Testis (tissue), 2 donors: ENCODE measurements at regions not wholly inside any gene's neighbourhood (a gene's known extent, or its start where the extent isn't known, plus 50 kb on each side); places are given as distances from the start of the nearest gene placed in this dataset.

Source experiments
- DNase-seq: peaks from one replicate; pipeline ENCODE4 v3.0.0-alpha.2; 2019
- H3K27ac ChIP-seq, 2 donors: fragments of 200-600 bp; sonication (generic); one replicate each; pipeline ENCODE4 v1.5.1; 2019
- H3K27me3 ChIP-seq: fragments of 200-600 bp; sonication (generic); one replicate; pipeline ENCODE4 v1.5.1; 2019
- H3K36me3 ChIP-seq: fragments of 200-600 bp; sonication (generic); one replicate; pipeline ENCODE4 v1.5.1; 2017; ENCODE audit warnings: low read depth; ENCODE audit errors: missing control alignments
- H3K4me1 ChIP-seq: fragments of 200-600 bp; sonication (generic); one replicate; pipeline ENCODE4 v1.5.1; 2019
- H3K4me3 ChIP-seq, 2 donors: fragments of 200-600 bp; sonication (generic); one replicate each; pipeline ENCODE4 v1.5.1; 2017 to 2019
- H3K9me3 ChIP-seq: fragments of 200-600 bp; sonication (generic); one replicate; pipeline ENCODE4 v1.5.1; 2017
- POLR2A ChIP-seq: fragments of 450-650 bp; IDR thresholded peaks from one replicate; pipeline ENCODE4 v1.6.1; 2017; ENCODE audit warnings: antibody characterized with exemption, mild to moderate bottlenecking, moderate library complexity
- WGBS, 2 donors: methylation state at CpG; one replicate each; pipeline ENCODE4 v1.1.5; 2018; 5-methylcytosine and 5-hydroxymethylcytosine counted together
- intact Hi-C: fragments of 100-400 bp; cut with DNase I; formaldehyde crosslinking; loops from one replicate; pipeline ENCODE4 v1.15.1; 2023; ENCODE audit warnings: low total_unique reads
- TF ChIP-seq, protein P1 (sequence below), 3 experiments: fragments of 450-650 bp in 2 of 3; fragments of 200-600 bp in 1 of 3; sonication (generic) in 1 of 3; IDR thresholded peaks; one replicate each; pipeline ENCODE4 v1.5.1; 2016 to 2019; ENCODE audit warnings: antibody characterized with exemption in 3 of 3, mild to moderate bottlenecking in 2 of 3, moderate library complexity in 1 of 3

DNA sequence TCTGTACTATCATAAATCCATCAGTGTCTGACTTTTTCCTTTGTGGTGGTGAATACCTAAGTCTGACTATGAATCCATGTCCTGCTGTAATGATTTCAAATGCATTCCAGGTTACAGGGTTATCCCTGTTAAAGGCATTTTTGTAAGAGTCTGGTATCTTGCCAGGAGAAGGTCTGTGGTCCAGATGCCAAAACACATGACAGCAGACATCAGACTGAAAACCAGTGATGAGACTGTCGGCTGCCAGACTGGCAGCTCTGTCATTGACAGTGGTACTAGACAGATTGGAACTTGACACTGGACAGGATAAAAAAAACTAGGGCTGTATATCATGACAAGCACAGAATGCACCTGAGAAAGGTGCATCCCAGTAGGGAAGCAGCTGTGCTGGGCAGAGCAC is 301.8 kb upstream of the FAT3 start:
- Histone ChIP-seq H3K27ac (no peak overlapping the region), H3K9me3 (no peaks in the 10 kb centered on the region), H3K4me3 (no peak overlapping the region), H3K27me3 (no peaks in the 10 kb centered on the region), H3K4me1 (no peaks in the 10 kb centered on the region), H3K36me3 (no peaks in the 10 kb centered on the region)
- intact Hi-C loops, result no loop called here
- DNase-seq, result no peak
- TF ChIP-seq, protein P1, sequence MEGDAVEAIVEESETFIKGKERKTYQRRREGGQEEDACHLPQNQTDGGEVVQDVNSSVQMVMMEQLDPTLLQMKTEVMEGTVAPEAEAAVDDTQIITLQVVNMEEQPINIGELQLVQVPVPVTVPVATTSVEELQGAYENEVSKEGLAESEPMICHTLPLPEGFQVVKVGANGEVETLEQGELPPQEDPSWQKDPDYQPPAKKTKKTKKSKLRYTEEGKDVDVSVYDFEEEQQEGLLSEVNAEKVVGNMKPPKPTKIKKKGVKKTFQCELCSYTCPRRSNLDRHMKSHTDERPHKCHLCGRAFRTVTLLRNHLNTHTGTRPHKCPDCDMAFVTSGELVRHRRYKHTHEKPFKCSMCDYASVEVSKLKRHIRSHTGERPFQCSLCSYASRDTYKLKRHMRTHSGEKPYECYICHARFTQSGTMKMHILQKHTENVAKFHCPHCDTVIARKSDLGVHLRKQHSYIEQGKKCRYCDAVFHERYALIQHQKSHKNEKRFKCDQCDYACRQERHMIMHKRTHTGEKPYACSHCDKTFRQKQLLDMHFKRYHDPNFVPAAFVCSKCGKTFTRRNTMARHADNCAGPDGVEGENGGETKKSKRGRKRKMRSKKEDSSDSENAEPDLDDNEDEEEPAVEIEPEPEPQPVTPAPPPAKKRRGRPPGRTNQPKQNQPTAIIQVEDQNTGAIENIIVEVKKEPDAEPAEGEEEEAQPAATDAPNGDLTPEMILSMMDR (IDR thresholded peaks at IDR 0.05), result no peak
- no peak for TF ChIP-seq POLR2A
- WGBS, 2 donors, result 67 to 84% methylated on average over 1 of the region's 1 CpG

DNA sequence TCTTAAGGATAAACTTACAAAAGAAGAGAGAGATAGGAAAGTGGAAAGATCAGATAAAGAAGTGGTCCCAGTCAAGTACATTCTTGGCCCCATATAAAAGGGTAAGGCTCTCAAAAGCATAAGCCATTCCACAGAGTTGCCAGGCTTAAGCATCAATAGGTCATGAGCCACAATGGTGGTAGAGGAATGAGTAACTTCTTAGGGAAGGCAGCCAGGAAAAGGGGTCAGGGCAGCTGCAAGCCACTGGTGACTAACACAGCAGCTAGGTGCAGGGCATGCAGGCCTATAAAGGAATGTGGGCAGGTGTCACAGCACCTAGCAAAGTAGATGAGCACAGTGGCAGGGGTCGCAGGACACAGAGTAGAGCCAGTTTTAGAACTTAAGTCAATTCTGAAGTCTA is 302.6 kb upstream of the FAT3 start:
- intact Hi-C loops, result no loop called here
- Histone ChIP-seq H3K4me1 (no peaks in the 10 kb centered on the region), H3K9me3 (no peaks in the 10 kb centered on the region), H3K27me3 (no peaks in the 10 kb centered on the region), H3K27ac (no peak overlapping the region), H3K4me3 (no peak overlapping the region), H3K36me3 (no peaks in the 10 kb centered on the region)
- whole genome bisulfite sequencing, 2 donors, result 83 to 86% methylated on average over 1 of the region's 1 CpG
- no peak for TF ChIP-seq POLR2A
- TF ChIP-seq, protein P1 (IDR thresholded peaks at IDR 0.05), result no peak
- no peak for DNase-seq

DNA sequence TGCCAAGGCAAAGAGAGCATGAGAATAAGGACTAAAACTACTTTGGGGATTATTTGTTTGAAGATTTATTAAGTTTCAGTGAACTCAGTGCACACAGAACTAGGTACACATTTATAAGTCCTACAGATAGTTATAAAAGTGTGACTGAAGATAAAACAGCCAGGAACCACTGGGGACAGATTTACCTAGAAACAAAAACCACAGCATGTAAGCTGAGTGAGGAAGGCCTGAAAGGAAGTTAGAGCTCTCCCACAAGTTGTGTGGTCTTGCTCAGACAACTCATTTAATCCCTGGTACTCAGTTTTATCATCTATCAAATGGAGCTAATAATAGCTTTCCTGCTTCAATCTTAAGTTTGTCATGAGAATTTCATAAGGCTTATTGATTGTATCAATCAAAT is 311.2 kb upstream of the FAT3 start:
- H3K9me3 ChIP-seq, result no peaks in the 10 kb centered on the region
- TF ChIP-seq, protein P1 (IDR thresholded peaks at IDR 0.05), result no peak
- TF ChIP-seq POLR2A, result no peak
- intact Hi-C loops, result no loop called here
- H3K4me3 ChIP-seq, result no peak overlapping the region
- no peaks in the 10 kb centered on the region for H3K4me1 ChIP-seq
- no peaks in the 10 kb centered on the region for H3K27me3 ChIP-seq
- no peaks in the 10 kb centered on the region for H3K36me3 ChIP-seq
- no peak overlapping the region for H3K27ac ChIP-seq
- DNase-seq, result no peak

DNA sequence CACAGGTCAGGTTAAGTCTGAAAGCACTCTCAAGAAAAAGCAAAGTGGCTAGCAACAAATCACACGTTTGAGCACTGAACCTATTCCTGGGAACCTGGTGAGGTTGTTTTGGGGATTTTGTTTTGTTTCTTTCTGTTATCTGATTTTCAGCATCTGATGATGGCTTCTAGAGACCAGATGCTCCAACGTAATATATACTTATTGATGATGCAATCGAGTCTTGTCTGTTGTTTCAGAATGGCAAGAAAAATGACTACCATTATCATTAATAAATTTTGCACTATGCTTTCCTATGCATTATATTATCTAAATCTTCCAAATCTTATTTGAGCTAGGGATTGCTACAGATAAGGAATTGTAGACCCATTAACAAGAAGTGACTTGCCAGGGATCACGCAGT is 312.3 kb upstream of the FAT3 start:
- H3K27ac ChIP-seq, result no peak overlapping the region
- 73 to 85% methylated on average over 4 of the region's 4 CpGs for WGBS, 2 donors
- H3K4me3 ChIP-seq, result no peak overlapping the region
- no peaks in the 10 kb centered on the region for H3K4me1 ChIP-seq
- H3K27me3 ChIP-seq, result no peaks in the 10 kb centered on the region
- H3K36me3 ChIP-seq, result no peaks in the 10 kb centered on the region
- no peaks in the 10 kb centered on the region for H3K9me3 ChIP-seq
- TF ChIP-seq, protein P1 (IDR thresholded peaks at IDR 0.05), result no peak
- TF ChIP-seq POLR2A, result no peak
- no peak for DNase-seq
- intact Hi-C loops, result no loop called here

DNA sequence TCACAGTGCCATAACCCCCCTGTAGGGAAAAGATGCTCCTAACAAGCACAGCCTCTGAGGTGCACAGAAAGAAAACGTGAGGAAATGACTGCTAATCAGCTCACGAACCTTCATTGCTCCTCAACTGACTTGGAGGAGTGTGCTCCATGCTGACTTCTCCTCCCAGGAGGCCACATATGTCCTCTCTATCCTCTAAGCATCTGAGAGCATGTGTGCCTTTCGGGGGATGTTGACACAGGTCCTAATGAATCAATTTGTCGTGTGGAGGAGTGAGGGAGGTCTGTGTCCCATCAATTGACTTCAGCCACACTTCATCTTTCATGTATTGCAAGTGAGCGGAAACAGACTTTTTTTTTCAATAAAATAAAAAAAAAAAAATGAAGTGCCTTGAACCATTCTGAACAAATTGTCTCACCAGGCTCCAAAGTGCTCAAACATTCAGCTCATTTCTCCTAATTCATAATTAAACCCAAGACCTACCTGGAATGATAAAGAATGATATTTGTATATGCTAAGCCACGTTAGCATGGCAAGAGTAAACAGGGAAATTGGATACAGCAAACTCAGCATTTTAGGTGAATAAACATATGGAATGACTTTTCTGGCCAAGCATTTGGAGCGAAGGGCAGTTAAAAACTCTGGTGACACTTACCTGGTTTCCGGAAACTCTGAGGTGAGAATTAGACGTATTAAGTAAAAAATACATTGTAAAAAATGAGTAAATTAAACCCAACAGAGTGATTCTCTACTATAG is 317.6 kb upstream of the FAT3 start:
- Histone ChIP-seq H3K36me3 (no peaks in the 10 kb centered on the region), H3K4me3 (no peak overlapping the region), H3K27me3 (no peaks in the 10 kb centered on the region), H3K4me1 (no peaks in the 10 kb centered on the region), H3K27ac (no peak overlapping the region), H3K9me3 (no peaks in the 10 kb centered on the region)
- intact Hi-C loops, result no loop called here
- no peak for DNase-seq
- TF ChIP-seq, protein P1 (IDR thresholded peaks at IDR 0.05), result no peak
- no peak for TF ChIP-seq POLR2A
- WGBS, 2 donors, result 78 to 79% methylated on average over 9 of the region's 9 CpGs
